Glutamatergic neuron (in vitro differentiated cells): ENCODE measurements at regions not wholly inside any gene's neighbourhood (a gene's known extent, or its start where the extent isn't known, plus 50 kb on each side); places are given as distances from the start of the nearest gene placed in this dataset.

Experiments used
- DNase-seq: peaks from one replicate; pipeline ENCODE4 v3.0.0; 2022
- H3K27ac Mint-ChIP-seq: one replicate; pipeline ENCODE4 v1.8.0; 2020; ENCODE audit warnings: mild to moderate bottlenecking, mixed read lengths, inconsistent platforms; ENCODE audit not compliant: unreplicated experiment
- H3K27me3 Mint-ChIP-seq: one replicate; pipeline ENCODE4 v1.8.0; 2020; ENCODE audit warnings: mild to moderate bottlenecking, moderate library complexity, mixed read lengths, inconsistent platforms; ENCODE audit not compliant: unreplicated experiment
- H3K36me3 Mint-ChIP-seq: one replicate; pipeline ENCODE4 v1.8.0; 2020; ENCODE audit warnings: mild to moderate bottlenecking, mixed read lengths, inconsistent platforms; ENCODE audit not compliant: unreplicated experiment
- H3K4me1 Mint-ChIP-seq: one replicate; pipeline ENCODE4 v1.8.0; 2020; ENCODE audit warnings: mild to moderate bottlenecking, low read depth, mixed read lengths, inconsistent platforms; ENCODE audit not compliant: unreplicated experiment
- H3K4me3 Mint-ChIP-seq: one replicate; pipeline ENCODE4 v1.8.0; 2020; ENCODE audit warnings: mild to moderate bottlenecking, mixed read lengths, inconsistent platforms; ENCODE audit not compliant: unreplicated experiment
- H3K9me3 Mint-ChIP-seq: one replicate; pipeline ENCODE4 v1.8.0; 2020; ENCODE audit warnings: mild to moderate bottlenecking, moderate library complexity, mixed read lengths, inconsistent platforms; ENCODE audit not compliant: unreplicated experiment
- TF ChIP-seq, protein P1 (sequence below): fragments of 200-600 bp; sonication (generic); IDR thresholded peaks from one replicate; pipeline ENCODE4 v1.5.0; 2021; ENCODE audit not compliant: partially characterized antibody, unreplicated experiment

GRCh38 chr1:2862814-2863647 lies 61.5 kb upstream of the TTC34 start:
- TF ChIP-seq, protein P1, sequence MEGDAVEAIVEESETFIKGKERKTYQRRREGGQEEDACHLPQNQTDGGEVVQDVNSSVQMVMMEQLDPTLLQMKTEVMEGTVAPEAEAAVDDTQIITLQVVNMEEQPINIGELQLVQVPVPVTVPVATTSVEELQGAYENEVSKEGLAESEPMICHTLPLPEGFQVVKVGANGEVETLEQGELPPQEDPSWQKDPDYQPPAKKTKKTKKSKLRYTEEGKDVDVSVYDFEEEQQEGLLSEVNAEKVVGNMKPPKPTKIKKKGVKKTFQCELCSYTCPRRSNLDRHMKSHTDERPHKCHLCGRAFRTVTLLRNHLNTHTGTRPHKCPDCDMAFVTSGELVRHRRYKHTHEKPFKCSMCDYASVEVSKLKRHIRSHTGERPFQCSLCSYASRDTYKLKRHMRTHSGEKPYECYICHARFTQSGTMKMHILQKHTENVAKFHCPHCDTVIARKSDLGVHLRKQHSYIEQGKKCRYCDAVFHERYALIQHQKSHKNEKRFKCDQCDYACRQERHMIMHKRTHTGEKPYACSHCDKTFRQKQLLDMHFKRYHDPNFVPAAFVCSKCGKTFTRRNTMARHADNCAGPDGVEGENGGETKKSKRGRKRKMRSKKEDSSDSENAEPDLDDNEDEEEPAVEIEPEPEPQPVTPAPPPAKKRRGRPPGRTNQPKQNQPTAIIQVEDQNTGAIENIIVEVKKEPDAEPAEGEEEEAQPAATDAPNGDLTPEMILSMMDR: no peak
- Mint-ChIP-seq H3K36me3 (no peaks in the 10 kb centered on the region), H3K9me3 (peaks cover 6% of the 10 kb centered on the region), H3K4me1 (no peaks in the 10 kb centered on the region), H3K27ac (no peak overlapping the region), H3K4me3 (no peak overlapping the region), H3K27me3 (peaks cover 6% of the 10 kb centered on the region)
- no peak for DNase-seq

DNA sequence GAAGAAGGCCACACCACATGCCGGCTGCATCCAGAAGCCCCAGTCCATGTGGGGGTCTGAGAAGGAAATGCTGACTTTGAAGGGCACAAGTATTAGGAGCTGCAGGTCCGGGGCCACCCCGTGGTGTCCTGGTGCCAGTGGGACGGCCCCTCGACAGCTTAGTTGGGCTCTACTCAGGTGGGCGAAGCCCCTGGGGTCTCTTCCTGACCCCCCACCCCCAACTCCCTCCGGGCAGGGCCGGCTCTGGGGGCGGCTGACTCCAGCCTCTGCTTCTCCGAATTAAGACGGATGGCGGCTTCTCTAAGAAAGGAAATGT lies 62.1 kb upstream of the TTC34 start:
- DNase-seq: no peak
- TF ChIP-seq, protein P1: no peak
- H3K36me3 Mint-ChIP-seq: no peaks in the 10 kb centered on the region
- H3K9me3 Mint-ChIP-seq: peaks cover 4% of the 10 kb centered on the region
- no peak overlapping the region for H3K4me3 Mint-ChIP-seq
- H3K27ac Mint-ChIP-seq: no peak overlapping the region
- peaks cover 5% of the 10 kb centered on the region for H3K27me3 Mint-ChIP-seq
- H3K4me1 Mint-ChIP-seq: no peaks in the 10 kb centered on the region

DNA sequence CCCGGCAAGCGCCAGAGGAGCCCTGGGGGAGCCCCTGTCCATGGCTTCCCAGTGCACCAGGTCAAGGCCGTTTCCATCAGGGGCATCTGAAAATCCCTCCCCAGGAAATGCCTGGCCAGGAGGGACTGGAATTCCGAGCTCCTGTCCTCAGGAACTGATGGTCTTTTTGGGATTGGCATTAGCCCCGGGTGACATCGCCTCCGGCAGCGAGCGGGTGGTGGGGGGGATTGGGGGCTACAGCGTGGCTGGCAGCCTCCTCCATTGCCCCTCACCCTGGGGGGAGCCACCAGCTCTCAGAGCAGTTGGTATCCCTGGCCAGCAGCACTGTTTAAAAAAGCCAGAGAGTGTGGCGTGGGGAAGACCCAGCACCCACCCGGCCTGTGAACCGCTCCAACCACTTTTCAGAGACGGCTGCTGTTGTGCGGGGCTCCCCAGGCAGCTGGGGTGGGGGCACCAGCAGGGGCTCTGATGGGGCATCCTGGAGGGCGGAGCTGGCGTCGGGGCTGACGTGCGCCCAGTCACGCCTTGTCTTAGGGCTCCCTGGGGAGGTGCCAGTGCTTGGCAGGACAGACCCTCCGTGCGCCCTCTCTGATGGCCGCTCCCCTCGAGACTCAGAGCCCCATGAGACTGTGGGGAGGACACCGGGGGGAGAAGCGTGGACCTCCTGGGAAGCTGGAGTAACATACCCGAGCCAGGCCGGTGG lies 62.9 kb upstream of the TTC34 start:
- Mint-ChIP-seq H3K4me3 (no peak overlapping the region), H3K36me3 (no peaks in the 10 kb centered on the region), H3K4me1 (no peaks in the 10 kb centered on the region), H3K9me3 (peaks cover 3% of the 10 kb centered on the region), H3K27ac (no peak overlapping the region), H3K27me3 (peaks cover 2% of the 10 kb centered on the region)
- TF ChIP-seq, protein P1: no peak
- no peak for DNase-seq

DNA sequence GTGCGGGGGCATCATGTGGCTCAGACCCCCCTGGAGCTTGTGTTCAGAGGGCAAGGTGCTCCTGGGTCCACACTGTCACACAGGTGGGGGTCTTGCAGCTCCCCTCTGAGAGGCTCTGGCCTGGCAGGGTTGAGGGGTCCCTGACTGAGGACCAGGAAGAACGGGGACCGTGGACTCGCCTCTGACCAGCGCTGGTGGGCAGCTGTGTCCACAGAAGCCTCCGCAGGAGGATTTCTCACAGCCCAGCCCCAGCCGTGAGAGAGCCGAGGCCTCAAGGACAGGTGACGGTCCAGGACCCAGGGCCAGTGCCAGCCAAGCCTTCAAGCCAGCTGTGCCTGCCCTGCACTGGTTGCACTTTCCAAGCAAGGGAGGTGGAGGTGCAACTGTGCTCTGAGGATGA lies 63.5 kb upstream of the TTC34 start:
- Mint-ChIP-seq H3K4me1 (no peaks in the 10 kb centered on the region), H3K9me3 (peaks cover 3% of the 10 kb centered on the region), H3K27ac (no peak overlapping the region), H3K27me3 (peaks cover 2% of the 10 kb centered on the region), H3K36me3 (no peaks in the 10 kb centered on the region), H3K4me3 (no peak overlapping the region)
- TF ChIP-seq, protein P1: no peak
- no peak for DNase-seq
